ENCODE measurements at regions not wholly inside any gene's neighbourhood (a gene's known extent, or its start where the extent isn't known, plus 50 kb on each side); places are given as distances from the start of the nearest gene placed in this dataset.

DNA sequence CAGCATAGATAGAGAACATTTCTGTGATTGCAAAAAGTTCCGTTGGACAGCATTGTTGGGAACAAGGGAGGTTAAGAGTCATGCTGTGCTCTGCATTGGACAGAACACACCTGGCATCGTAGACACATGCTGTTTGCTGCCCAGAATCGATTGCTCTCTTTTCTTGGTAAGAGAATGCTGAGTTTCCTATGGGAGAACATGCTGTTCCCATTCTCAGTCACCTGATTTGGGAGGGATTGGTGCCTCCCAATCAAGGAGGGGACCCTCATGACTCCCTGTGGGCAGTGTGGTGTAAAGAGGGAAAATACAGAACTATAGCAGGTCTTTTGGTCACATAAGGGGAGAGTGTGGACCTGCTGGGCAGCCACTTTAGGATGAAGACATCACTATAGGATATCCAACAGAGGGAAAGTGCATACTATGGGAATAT lies 555.4 kb upstream of the CLINT1 start:
- TF ChIP-seq CTCF (IDR thresholded peaks at IDR 0.05) (no peak), POLR2A (IDR thresholded peaks at IDR 0.05) (no peak)
